CD4-positive, alpha-beta T cell treated with Interleukin-6 for 4 hours (primary cell): ENCODE measurements at regions not wholly inside any gene's neighbourhood (a gene's known extent, or its start where the extent isn't known, plus 50 kb on each side); places are given as distances from the start of the nearest gene placed in this dataset.

ENCODE experiments used
- DNase-seq: peaks from one replicate; pipeline ENCODE4 v3.0.0-alpha.2; 2020; ENCODE audit warnings: mixed read lengths

DNA sequence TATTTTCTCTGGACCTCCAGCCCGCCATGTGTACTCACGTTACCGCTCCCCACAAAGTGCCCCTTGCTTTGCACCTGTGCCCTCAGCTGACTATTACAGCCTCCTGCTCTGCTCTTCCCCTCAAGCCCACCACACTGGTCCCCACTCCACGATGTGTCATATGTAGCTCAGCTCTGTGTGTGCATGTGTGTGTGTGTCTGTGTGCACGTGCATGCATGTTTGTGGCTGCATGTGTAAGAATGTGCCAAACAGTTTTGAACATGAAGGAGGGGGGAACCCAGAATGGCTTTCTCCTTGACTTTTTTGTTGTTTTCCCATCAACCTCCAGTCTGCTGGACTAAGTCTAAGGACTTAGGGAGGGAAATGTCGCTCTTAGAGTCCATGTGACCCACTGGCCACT, 54.8 kb upstream of the BTRC start:
- DNase-seq = no peak

DNA sequence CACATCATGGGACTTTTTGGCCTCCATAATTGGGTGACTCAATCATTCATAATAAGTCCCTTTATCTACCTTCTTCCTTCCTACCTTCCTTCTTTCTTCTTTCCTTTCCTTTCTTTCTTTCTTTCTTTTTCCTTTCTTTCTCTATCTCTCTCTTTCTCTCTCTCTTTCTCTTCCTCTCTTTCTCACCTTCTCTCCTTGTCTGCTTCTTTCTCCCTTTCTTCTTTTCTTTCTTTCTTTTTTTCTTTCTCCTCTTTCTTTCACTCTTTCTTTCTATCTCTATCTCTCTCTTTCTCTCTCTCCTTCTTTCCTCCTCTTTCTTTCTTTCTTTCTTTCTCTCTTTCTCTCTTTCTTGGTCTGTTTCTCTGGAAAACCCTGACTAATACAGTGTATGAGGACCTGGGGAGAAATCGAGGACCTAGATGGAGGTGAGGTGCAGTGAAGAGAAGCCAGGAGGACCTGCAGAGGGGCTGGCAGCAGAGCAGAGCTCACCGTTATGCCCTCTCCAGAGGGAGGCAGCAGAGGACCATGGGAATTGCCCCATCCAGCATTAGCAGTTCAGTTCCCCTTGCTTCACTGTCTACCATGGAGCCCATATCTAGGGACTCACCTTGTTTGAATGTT, 52.7 kb upstream of the BTRC start:
- DNase-seq = peak; percentile 39

DNA sequence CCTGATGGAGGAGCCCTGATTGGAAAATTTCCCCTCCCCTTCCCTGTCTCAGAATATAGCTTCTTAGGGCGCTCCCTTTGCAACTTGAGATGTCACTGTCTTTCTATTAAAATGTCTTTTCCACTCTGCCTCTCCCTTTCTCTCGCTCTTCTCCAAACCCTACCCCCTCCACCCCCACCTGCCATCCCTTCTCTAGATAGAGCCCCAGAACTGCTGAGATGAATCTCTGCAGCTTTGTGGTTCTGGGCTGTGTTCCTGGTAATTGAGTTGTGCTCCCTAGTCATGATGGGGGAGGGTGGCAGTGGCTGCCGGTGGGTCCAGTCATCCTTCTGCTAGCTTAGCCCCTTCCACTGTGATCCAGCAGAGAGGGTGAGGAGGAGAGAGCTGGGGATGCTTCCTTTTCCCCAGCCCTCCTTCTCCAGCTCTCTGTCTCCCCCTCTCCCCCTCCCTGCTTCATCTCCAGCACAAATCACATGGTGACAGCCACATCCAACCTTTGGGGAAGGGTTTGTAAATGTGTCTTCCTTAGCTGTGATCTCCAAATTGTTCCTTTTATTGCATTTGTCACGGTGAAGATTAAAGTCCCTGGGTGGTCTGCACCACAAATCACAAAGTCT, 50.8 kb upstream of the BTRC start:
- DNase-seq = no peak
